Breast epithelium (tissue), 3 donors: ENCODE measurements at regions not wholly inside any gene's neighbourhood (a gene's known extent, or its start where the extent isn't known, plus 50 kb on each side); places are given as distances from the start of the nearest gene placed in this dataset.

Source experiments
- CTCF ChIP-seq, 3 donors: fragments of 450-650 bp; IDR thresholded peaks; one replicate each; pipeline ENCODE4 v1.5.1; 2016 to 2017; ENCODE audit warnings: antibody characterized with exemption in 3 of 3, mild to moderate bottlenecking in 3 of 3, moderate library complexity in 3 of 3
- POLR2A ChIP-seq: fragments of 450-650 bp; IDR thresholded peaks from one replicate; pipeline ENCODE4 v1.6.1; 2016; ENCODE audit warnings: antibody characterized with exemption, mild to moderate bottlenecking, moderate library complexity
- POLR2AphosphoS5 ChIP-seq, 3 donors: sonication (generic); formaldehyde crosslinking; IDR thresholded peaks; one replicate each; pipeline ENCODE4 v1.6.1; 2017; ENCODE audit warnings: antibody characterized with exemption in 3 of 3

GRCh38 chr2:211205358-211205757, 649.0 kb downstream of the CPS1 start:
- no peak for TF ChIP-seq CTCF (IDR thresholded peaks at IDR 0.05)
- TF ChIP-seq POLR2A: no peak
- TF ChIP-seq POLR2AphosphoS5 (IDR thresholded peaks at IDR 0.05): no peak
